Adipocyte (in vitro differentiated cells): ENCODE measurements at regions not wholly inside any gene's neighbourhood (a gene's known extent, or its start where the extent isn't known, plus 50 kb on each side); places are given as distances from the start of the nearest gene placed in this dataset.
"Not testable (repeated sequence)": the region's sequence is repeated elsewhere in the genome, so short reads cannot be mapped to it uniquely, and the experiment has no call there.

ENCODE experiments used
- DNase-seq: peaks from one replicate; pipeline ENCODE4 v3.0.0-alpha.2; 2015; ENCODE audit warnings: low read depth
- H3K27me3 ChIP-seq: replicated peaks from 2 replicates; pipeline ENCODE4 v1.7.0; 2013; ENCODE audit warnings: mild to moderate bottlenecking, low read length, moderate library complexity; ENCODE audit not compliant: control insufficient read depth, insufficient read depth
- H3K36me3 ChIP-seq: 2 replicates; pipeline ENCODE4 v1.7.0; 2013; ENCODE audit warnings: low read length, mild to moderate bottlenecking, moderate library complexity; ENCODE audit not compliant: control insufficient read depth, insufficient read depth, severe bottlenecking
- H3K4me1 ChIP-seq: 2 replicates; pipeline ENCODE4 v1.7.0; 2013; ENCODE audit warnings: mild to moderate bottlenecking, low read length, moderate library complexity; ENCODE audit not compliant: control insufficient read depth, insufficient read depth
- H3K4me3 ChIP-seq: 2 replicates; pipeline ENCODE4 v1.7.0; 2013; ENCODE audit warnings: mild to moderate bottlenecking, low read length, moderate library complexity
- H3K9ac ChIP-seq: 2 replicates; pipeline ENCODE4 v1.7.0; 2013; ENCODE audit warnings: mild to moderate bottlenecking, low read length, moderate library complexity
- H3K9me3 ChIP-seq: 2 replicates; pipeline ENCODE4 v1.7.0; 2013; ENCODE audit warnings: mild to moderate bottlenecking, low read length, moderate library complexity; ENCODE audit not compliant: control insufficient read depth

- Histone ChIP-seq H3K9ac (no peak overlapping the region), H3K4me1 (peaks cover 18% of the 10 kb centered on the region), H3K4me3 (no peak overlapping the region), H3K9me3 (no peaks in the 10 kb centered on the region), H3K27me3 (no peaks in the 10 kb centered on the region), H3K36me3 (no peaks in the 10 kb centered on the region)
- DNase-seq = peak; percentile 9
These were observed 352.4 kb downstream of the CETN3 start for GRCh38 chr5:90056911-90057705.

DNA sequence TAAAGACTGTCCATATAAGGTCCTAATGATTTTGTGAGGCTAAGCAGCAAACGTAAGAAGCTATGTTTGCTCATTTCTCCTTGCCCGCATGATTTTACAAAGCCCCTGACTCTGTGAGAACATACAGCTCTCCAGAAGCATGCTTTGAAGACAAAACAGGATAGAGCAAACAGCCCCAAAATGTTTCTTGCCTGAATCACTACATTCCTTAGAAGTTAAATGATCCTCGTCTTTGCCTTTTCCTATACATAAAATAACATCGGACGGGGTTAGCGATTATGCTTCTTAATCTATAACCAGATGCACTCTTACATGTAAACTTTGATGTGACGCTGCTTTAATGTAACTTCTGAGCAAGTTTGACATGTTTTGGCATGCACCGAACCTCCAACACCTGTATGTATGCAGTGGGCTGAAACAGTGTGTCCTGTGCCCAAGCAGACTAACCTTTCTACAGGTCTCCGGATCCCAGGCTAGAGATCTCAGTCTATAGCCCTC, 353.7 kb downstream of the CETN3 start:
- Histone ChIP-seq H3K9me3 (no peaks in the 10 kb centered on the region), H3K4me3 (no peak overlapping the region), H3K4me1 (peaks cover 18% of the 10 kb centered on the region), H3K36me3 (no peaks in the 10 kb centered on the region), H3K9ac (no peak overlapping the region), H3K27me3 (no peaks in the 10 kb centered on the region)
- peak; percentile 65 for DNase-seq

- Histone ChIP-seq H3K27me3 (no peaks in the 10 kb centered on the region), H3K9ac (no peak overlapping the region), H3K9me3 (no peaks in the 10 kb centered on the region), H3K36me3 (no peaks in the 10 kb centered on the region), H3K4me3 (no peak overlapping the region), H3K4me1 (peaks cover 18% of the 10 kb centered on the region)
- peak; percentile 8 for DNase-seq
These were observed 354.9 kb downstream of the CETN3 start for GRCh38 chr5:90054612-90055011.

DNA sequence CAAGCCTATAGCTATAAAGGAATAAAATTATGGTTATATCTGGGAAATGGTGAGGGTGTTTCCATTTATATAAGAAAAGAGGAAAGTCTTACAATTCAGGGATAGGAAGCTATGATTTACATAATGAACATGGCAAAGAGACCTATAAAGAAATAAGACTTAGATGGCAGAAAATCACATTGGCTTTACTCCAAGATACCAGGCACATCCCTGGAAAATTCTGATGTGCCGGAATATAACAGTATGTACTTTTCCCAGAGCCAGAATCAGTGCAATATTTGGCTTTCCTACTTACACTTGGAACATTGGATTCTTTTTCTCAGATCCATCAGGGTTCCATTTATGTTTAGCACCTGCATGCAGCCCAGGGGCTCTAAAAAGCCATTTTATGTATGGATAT, 357.8 kb downstream of the CETN3 start:
- no peak overlapping the region for H3K4me3 ChIP-seq

GRCh38 chr5:90050103-90050502, 359.5 kb downstream of the CETN3 start:
- no peaks in the 10 kb centered on the region for H3K9me3 ChIP-seq
- no peaks in the 10 kb centered on the region for H3K36me3 ChIP-seq
- no peak for DNase-seq
- H3K9ac ChIP-seq = no peak overlapping the region
- H3K4me3 ChIP-seq = no peak overlapping the region
- H3K27me3 ChIP-seq = no peaks in the 10 kb centered on the region
- peaks cover 5% of the 10 kb centered on the region for H3K4me1 ChIP-seq

More for the DNA sequence above, 357.8 kb downstream of the CETN3 start:
- DNase-seq = no peak
- Histone ChIP-seq H3K36me3 (no peaks in the 10 kb centered on the region), H3K9ac (no peak overlapping the region), H3K9me3 (no peaks in the 10 kb centered on the region), H3K27me3 (no peaks in the 10 kb centered on the region), H3K4me1 (peaks cover 15% of the 10 kb centered on the region)

- Histone ChIP-seq H3K36me3 (no peaks in the 10 kb centered on the region), H3K27me3 (no peaks in the 10 kb centered on the region)
These were observed 362.4 kb downstream of the CETN3 start for GRCh38 chr5:90047113-90047512.

GRCh38 chr5:90040082-90040481, 369.5 kb downstream of the CETN3 start:
- not testable (repeated sequence) for H3K27me3 ChIP-seq, H3K9me3 ChIP-seq, H3K4me1 ChIP-seq, DNase-seq, H3K4me3 ChIP-seq, H3K36me3 ChIP-seq, H3K9ac ChIP-seq

More at GRCh38 chr5:90047113-90047512, 362.4 kb downstream of the CETN3 start:
- H3K4me1 ChIP-seq = no peaks in the 10 kb centered on the region
- no peak overlapping the region for H3K4me3 ChIP-seq
- H3K9me3 ChIP-seq = no peaks in the 10 kb centered on the region
- DNase-seq = no peak
- H3K9ac ChIP-seq = no peak overlapping the region

DNA sequence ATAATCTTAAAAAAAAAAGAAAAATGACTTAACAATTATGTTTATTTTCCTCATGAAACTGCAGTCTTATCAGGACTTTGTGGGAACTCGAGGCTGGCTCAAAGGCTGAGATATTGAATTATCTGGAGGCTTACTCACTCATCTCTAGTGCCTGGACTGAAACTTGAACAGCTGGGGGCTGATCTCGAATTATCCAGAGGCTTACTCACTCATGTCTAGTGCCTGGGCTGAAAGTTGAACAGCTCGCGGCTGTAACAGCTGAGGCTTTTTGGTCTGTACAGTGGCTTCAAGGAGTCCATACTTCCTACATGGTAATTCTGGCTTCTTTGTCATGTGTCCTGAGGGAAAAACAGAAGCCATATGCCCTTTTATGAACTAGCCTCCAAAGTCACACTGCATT, 371.9 kb downstream of the CETN3 start:
- Histone ChIP-seq H3K9me3 (peaks cover 9% of the 10 kb centered on the region), H3K4me3 (no peak overlapping the region), H3K36me3 (no peaks in the 10 kb centered on the region), H3K4me1 (no peaks in the 10 kb centered on the region), H3K9ac (no peak overlapping the region), H3K27me3 (no peaks in the 10 kb centered on the region)
- peak; percentile 48 for DNase-seq

DNA sequence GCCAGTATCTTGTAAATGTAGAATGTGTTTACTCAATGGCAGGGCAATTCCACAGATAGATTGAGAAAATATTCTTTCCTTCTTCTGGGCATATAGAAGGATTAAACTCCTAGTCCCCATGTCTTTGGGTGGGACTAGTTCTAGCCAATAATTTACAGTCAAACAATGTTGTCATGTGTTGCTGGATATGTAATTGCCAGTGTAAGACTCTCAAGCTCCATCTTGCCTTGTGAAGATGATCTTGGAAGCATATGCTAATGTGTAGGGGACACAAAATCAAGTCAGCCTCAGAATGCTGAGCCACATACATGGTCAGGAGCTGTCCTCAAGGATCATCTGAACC, 386.9 kb downstream of the CETN3 start:
- no peaks in the 10 kb centered on the region for H3K9me3 ChIP-seq
- no peak overlapping the region for H3K9ac ChIP-seq
- H3K27me3 ChIP-seq = no peaks in the 10 kb centered on the region
- peaks cover 13% of the 10 kb centered on the region for H3K4me1 ChIP-seq
- peak; percentile 14 for DNase-seq
- no peaks in the 10 kb centered on the region for H3K36me3 ChIP-seq
- H3K4me3 ChIP-seq = no peak overlapping the region

DNA sequence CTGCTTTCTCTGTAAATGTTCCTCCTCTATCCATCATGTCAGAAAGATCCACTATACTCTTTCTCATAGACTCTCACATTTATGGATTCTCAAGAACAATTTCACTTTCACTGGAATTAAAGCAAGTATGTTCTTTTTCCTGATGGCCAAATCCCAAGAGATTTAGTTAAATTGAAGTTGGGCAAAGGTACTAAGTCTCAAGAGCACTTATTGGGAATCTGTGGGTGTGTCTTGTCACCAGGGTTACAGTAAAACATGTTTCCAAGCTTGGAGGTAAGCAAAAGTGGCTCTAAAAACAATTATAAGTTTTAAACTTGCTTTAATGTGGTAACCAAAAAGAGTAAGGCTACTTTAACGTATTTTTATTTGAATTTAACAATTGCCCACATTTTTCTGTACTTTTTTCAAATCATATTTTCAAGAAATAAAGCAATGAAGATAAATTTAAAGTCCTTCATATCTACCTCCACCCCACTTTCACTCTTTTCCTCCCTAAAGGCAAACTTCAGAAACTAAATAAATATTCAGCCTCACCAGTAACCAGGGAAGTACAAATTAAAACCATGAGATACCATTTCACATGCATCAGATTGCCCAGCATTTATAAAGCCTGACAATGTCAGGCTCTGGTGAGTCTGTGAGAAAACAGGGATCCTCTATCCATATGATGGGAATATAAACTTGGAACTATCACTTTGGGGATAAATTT, 387.4 kb downstream of the CETN3 start:
- DNase-seq = peak; percentile 21
- no peaks in the 10 kb centered on the region for H3K27me3 ChIP-seq
- H3K9me3 ChIP-seq = no peaks in the 10 kb centered on the region
- H3K9ac ChIP-seq = no peak overlapping the region
- no peaks in the 10 kb centered on the region for H3K36me3 ChIP-seq
- H3K4me1 ChIP-seq = peaks cover 13% of the 10 kb centered on the region
- peak overlapping the region; percentile 77 for H3K4me3 ChIP-seq

- DNase-seq = peak; percentile 81
- Histone ChIP-seq H3K9me3 (no peaks in the 10 kb centered on the region), H3K27me3 (no peaks in the 10 kb centered on the region), H3K4me3 (peak overlapping the region; percentile 77), H3K36me3 (no peaks in the 10 kb centered on the region), H3K4me1 (peaks cover 14% of the 10 kb centered on the region), H3K9ac (peak overlapping the region; percentile 78)
These were observed 388.7 kb downstream of the CETN3 start for GRCh38 chr5:90020575-90021538.
